IPS-NIHi11 (cell line): ENCODE measurements at regions not wholly inside any gene's neighbourhood (a gene's known extent, or its start where the extent isn't known, plus 50 kb on each side); places are given as distances from the start of the nearest gene placed in this dataset.
A peak's percentile ranks its signal among the peaks of the same experiment; 100 is the strongest.
"Not testable (repeated sequence)": the region's sequence is repeated elsewhere in the genome, so short reads cannot be mapped to it uniquely, and the experiment has no call there.

Source experiments
- DNase-seq: peaks from one replicate; pipeline ENCODE4 v3.0.0; 2012; ENCODE audit warnings: mixed read lengths, low spot score

DNA sequence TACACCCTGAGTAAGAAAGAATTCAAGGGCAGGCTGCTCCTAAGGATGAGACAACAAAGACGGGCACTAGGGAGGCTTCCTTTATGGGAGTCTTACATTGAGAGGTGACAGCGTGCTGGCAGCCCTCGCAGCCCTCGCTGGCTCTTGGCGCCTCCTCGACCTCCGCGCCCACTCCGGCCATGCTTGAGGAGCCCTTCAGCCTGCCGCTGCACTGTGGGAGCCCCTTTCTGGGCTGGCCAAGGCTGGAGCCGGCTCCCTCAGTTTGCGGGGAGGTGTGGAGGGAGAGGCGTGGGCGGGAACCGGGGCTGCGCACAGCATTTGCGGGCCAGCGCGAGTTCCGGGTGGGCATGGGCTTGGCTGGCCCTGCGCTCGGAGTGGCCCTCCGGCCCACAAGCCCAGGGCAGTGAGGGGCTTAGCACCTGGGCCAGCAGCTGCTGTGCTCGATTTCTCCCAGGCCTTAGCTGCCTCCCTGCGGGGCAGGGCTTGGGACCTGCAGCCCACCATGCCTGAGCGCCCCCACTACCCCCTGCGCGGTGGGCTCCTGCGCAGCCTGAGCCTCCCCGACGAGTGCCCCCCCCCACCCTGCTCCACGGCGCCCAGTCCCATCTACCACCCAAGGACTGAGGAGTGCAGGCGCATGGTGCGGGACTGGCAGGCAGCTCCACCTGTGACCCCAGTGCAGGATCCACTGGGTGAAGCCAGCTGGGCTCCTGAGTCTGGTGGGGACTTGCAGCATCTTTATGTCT, 75.3 kb downstream of the BARX1 start:
- not testable (repeated sequence) for DNase-seq

DNA sequence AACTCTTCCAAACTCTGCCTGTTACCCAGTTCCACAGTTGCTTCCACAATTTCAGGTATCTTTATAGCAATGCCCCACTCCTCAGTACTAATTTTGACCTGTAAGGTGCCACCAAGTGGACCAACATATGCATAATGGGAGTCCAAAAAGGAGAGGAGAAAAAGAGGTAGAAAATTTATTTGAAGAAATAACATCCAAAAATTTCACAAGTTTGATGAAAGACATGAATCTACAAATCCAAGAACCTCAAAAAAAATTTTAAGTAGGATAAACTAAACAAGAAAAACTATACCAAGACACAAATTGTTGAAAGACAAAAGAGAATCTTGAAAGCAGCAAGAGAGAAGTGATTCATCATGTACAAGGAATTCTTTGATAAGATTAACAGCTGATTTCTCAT, 79.8 kb downstream of the BARX1 start:
- DNase-seq, result no peak

DNA sequence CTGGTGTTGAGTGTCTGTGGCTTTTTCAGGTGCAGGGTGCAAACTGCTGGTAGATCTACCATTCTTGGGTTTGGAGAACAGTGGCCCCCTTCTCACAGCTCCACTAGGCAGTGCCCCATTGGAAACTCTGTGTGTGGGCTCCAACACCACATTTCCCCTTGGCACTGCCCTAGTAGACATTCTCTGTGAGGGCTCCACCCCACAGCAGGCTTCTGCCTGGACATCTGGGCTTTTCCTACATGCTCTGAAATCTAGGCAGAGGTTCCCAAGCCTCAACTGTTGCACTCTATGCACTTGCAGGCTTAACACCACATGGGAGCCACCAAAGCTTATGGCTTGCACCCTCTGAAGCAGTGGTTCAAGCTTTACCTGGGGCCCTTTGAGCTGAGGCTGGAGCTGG, 80.9 kb downstream of the BARX1 start:
- DNase-seq, result no peak

DNA sequence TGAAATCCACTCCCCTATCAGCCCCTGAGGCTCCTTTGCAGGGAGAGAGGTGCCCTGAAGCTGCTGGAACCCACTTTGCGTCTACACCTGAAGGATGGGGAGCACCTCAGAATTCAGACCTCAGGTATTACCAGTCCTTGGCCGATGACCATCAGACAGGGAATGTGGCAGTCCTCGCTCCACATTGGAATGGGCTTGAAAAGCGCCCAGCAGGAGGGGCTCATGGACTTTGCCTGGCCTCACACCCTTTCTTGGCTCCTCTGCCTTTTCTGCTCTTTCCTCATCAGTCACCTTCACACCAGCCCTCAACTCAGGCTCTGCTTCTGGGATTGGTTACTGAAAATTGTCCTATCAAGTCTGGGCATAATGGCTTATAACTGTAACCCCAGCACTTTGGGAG, 83.9 kb downstream of the BARX1 start:
- no peak for DNase-seq

DNA sequence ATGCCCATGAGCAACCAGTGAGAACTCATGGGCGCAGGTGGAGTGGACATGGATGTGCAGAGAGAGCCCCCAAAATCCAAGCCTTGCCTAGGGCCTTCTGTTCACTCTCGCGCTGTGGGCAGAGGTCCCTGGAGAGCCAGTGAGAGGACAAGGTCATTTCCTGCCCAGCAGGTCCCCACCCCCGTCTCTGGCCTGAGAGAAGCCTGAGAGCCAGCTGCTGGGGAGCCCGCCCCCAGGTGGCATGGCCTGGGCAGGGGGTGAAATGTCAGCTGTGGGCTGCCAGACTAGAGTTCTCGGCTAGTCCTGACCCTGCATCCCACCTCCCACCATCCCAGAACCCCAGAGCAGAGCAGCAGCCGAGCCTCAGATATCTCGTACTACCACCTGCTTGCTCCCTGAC, 85.3 kb downstream of the BARX1 start:
- no peak for DNase-seq

DNA sequence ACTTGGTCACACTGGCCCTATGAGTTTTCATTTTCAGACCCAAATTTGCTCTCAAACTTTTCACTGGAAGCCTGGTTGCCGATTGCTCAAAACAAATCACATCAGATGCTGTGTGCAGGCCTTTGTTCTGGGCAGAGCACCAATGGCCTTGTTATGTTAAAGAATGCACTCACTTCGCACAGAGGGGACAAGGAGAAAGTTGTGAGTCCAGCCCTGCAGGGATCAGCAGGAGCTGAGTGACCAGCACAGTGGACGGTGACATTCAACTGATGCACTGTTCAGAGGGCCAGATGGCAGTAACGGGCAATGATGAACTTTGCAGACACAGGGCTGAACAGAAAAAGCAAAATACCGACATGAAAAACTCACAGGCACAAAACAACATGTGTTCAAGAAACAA, 86.1 kb downstream of the BARX1 start:
- DNase-seq, result no peak

DNA sequence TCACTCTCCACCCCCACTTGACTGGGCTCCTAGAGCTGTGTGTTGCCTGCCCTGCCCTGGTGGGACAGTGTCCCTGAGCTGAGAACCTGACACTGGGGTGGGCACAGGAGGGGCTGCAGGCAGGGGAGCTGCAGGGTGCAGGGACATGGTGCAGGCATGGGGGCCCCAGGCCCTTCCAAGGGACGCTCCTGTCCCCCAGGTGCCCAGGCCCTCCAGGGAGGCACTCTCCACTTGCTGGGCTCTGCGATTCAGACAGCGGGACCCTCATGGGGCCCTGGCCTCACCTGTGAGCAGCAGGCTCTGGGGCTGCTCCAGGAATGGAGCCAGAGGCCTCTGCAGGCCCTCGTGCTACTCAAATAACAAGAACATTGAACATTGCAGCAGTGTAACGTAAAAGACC, 89.4 kb downstream of the BARX1 start:
- no peak for DNase-seq

DNA sequence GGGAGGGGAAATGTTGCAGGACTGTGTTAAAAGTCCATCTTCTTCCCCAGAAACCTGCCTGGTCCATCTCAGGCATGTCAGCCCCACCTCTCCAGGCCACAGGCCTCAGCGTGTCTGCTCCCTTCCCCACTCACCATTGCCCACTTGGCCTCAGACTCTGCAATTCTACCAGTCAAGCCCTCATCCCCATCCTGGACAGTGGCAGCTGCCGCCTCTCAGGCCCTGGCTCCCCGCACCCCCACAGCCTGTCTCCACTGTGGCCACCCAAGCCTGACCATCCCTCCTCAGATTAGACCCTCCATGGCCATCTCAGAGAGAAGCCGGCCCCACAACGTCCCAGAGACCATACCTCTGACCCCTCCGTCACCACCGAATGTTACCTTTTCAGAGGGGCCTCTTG, 89.9 kb downstream of the BARX1 start:
- no peak for DNase-seq

DNA sequence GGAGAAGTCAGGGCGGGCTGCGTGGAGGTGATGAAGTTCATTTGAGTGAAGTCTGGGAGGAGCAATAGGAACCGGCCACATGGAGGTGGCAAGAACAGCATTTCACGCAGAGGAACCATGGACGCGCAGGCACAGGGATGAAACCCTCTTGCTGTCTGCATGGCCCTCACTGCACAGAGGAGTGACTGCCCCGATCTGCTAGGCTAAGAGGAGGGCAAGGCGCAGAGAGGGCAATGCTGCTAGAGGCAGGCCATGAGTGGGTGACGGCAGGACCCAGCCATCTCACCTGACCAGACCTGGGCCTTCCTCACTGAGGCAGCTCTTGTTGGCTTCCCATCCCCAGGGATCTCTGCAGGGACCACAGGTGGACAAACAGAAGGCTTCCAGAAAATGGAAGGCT, 90.3 kb downstream of the BARX1 start:
- DNase-seq, result no peak

DNA sequence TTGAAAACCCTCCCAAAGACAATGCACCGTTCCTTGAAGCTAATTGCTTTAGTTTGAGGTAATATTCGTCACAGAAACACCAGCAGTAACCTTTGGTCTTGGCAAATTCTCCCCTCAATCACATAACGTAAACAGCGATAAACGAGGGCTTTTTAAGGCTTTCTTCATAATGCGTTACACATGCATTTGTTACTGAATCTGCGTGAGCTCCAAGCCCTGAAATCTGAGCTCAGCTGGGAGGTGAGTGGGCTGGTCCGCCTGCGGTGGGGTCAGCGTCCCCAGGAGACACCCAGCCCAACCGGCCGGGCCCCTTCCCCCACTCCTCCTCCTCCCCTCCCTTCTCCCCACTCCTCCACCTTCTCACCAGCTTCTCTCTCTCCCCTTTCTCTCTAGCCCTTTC, 91.1 kb downstream of the BARX1 start:
- no peak for DNase-seq

DNA sequence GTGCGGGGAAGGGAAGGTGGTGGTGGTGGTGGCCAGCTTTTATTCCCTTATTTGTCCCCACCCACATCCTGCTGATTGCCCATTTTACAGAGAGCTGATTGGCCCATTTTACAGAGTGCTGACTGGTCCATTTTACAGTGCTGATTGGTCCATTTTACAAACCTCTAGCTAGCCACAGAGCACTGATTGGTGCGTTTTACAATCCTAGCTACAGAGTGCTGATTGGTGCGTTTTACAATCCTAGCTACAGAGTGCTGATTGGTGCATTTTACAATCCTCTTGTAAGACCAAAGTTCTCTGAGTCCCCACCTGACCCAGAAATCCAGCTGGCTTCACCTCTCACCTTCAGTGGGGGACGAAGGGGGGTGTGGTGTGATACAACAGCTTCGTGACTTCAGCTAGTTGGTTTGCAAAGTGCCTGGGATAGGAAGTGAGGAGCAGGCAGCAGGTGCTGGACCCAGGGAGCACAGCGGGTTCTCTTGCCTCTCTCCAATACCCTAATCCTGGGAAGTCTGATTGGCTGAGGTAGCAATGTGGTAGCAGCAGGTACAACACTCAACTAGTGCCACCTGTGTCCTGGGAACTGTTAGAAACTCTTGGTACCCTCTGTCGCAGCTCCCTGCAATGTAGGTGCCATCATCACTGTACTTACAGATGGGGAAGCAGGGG, 92.1 kb downstream of the BARX1 start:
- DNase-seq, result no peak

DNA sequence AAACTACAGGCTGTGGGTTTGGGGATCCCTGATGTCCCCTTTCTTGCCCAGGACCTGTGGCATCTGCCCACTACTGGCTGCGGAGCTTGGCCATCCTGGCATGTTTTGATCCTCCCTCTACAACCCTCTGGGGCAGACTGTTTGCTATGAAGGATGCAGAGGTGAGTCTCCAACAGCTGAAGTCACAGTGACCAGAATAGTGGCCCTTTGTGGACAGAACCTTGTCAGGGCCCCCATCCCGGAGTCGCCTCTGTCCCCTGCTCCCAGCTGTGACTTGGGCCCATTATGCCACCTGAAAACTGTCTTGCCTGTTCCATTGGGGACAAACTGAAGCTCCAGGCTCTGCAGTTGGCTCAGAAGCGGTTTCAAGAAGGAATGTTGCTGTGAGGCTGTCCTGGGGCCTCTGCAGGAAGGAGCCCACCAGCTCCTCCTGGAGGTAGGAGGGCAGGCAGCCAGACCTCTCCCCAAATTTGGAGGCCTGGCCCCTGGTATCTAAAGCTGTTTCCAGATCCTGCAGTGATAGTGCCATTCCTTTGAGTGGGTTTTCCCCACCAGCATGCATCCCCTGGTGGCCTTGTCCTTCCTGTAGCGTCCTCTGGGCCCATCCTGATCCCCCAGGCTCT, 93.3 kb downstream of the BARX1 start:
- DNase-seq, result peak; percentile 55

DNA sequence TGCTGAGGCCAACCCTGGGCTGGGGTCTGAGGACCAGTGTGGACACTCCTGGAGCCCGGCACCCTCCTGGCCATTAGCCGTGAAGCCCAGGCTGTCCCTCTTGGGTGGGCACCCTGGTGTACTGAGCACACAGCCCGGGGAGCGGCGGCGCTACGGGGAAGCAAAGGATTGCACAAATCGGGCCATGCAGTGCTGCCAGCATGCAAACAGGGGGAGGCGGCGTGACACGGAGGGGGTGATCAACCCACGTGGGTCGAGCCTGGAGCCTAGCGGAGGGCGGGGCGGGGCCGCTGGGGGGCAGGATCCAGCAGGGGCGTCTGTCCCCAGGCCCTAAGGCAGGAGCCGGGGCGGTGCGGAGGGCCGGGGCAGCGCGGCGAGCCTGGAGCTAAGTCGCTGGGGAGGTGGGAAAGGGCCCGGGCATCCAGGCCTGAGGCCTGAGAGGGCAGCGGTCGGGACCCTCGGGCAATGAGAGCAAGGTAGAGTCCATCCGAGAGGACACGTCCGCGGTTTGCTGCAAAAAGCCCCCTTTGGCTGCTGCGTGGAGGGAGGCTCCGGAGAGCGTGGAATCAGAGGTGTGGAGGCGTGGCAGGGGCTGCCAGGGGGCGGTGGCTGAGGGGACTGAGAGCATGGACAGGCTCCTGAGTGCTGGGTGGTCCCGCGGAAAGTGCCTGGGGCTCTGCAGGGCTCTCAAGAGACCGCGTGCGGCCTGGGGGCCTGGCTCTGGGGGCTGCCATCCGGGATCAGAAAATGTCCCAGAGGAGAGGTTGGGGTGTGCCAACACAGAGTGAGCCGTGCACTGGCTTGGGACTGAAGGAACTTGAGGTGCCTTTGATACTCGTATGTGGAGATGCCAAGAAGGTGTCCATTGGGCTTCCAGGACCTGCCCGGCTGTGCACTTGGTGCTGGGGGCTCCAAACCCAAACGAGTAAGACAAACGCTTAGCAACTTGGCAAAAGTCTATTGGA, 94.2 kb downstream of the BARX1 start:
- no peak for DNase-seq

DNA sequence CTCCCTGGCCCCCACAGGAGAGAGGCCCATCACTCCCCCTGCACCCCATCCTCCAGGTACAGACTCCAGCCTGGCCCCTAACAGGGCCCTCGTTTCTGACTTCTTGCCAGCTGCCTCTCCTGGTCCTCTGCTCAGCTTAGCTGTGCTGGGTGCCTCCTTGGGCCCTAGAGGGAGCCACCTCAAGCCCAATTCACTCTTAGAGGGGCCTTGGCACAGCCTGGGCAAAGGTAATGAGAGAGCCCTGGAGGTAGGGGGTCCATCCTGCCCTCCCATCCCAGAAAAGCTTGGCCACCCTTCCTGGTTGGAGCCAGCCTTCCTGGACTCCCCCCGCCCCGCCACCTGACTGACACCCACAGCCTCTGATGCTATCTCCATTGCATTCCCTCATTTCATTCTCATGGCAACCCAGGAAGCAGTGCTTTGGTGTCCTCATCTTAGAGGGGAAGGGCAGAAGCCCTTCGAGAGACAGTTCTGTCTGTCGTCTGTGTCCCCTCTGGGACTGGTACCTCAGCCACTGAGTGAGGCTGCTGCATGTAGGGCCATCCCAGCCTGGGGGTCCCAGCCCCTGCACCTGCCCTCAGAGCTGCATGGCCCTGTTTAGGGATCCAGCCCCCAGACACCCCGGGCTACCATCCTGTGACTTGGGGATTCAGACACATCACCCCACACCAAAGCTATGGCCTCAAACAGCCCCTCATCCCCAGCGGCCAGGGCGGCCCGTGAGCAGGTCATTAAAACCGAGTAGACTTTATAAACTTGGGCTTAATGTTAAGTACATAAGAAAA, 95.5 kb downstream of the BARX1 start:
- DNase-seq, result no peak

DNA sequence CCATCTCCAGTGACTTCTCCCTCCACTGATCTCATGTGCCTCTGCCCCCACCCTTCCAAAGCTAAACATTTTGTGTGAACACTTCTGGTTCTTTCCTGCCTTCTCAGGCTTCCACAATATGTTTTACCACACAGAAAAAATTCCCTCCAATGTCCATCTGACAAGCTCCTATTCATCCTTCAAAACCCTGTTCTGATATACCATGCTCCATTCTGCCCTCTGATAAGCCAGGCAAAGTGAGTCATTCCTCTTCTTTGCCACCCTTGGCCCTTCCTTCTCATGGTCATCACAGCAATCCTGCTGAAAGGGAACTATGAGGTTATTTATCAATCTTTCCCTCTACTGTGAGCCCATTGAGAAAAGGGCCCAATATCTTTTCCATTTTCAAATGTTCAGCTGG, 97.6 kb downstream of the BARX1 start:
- DNase-seq, result no peak

DNA sequence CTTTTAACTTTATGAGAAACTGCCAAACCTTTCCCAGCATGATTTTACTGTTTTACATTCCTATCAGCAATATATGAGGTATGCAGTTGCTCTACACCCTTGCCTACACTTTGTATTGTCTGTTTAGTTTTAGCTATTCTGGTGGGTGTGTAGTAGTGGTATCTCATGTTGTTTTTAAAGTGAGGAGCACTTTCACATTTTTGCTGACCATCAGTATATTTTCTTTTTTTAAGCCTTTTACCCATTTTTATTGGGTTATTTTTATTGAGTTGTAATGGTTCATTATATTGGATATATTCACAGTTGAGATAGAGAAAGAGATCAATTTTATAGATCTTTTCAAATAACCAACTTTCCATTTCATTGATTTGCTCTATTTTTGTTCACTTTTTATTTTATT, 102.4 kb downstream of the BARX1 start:
- no peak for DNase-seq

DNA sequence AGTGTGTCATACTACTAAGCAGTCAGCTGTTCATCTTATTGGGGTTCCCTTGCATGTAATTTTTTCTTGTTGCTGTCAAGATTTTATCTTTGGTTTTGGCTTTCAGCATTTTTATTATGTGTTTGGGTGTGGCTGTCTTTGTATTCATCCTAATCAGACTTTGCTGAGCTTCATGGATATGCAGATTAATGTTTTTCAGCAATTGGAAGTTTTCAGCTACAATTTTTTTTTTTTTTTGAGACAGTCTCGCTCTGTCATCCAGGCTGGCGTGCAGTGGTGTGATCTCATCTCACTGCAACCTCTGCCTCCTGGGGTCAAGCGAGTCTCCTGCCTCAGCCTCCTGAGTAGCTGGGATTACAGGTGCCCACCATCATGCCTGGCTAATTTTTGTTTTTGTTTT, 108.8 kb downstream of the BARX1 start:
- no peak for DNase-seq

DNA sequence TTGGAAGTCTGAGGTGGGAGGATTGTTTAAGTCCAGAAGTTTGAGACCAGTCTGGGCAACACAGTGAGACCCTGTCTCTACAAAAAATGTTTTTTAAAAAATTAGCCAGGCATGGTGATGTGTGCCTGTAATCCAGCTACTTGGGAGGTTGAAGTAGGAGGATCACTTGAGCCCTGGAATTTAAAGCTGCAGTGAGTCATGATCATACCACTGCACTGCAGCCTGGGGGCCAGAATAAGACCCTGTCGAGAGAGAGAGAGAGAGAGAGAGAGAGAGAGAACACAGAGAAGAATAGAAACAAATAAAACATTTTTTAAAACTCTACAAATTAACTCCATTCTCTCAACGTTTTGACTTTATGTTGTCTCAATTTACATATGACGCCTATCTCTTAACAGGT, 111.8 kb downstream of the BARX1 start:
- DNase-seq, result no peak

DNA sequence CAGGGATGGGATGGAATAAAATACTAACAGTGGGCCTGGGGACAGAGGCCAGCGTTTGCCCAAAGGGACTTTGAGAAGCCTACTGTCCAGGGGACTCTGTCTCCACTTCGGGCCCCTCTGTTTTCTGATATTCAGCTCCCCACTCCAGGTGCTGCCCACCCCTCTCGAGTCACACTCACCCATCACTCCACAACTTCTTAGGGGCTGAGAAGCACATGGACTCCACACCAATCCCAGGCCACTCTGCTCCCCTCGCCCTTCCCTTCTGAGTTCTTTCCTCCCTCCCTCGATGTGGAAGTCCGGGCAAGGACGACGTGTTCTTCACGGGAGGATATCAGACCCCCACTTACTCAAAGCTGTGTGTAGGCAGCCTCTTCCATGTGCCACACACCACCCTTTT, 124.5 kb downstream of the BARX1 start:
- peak; percentile 1 for DNase-seq

DNA sequence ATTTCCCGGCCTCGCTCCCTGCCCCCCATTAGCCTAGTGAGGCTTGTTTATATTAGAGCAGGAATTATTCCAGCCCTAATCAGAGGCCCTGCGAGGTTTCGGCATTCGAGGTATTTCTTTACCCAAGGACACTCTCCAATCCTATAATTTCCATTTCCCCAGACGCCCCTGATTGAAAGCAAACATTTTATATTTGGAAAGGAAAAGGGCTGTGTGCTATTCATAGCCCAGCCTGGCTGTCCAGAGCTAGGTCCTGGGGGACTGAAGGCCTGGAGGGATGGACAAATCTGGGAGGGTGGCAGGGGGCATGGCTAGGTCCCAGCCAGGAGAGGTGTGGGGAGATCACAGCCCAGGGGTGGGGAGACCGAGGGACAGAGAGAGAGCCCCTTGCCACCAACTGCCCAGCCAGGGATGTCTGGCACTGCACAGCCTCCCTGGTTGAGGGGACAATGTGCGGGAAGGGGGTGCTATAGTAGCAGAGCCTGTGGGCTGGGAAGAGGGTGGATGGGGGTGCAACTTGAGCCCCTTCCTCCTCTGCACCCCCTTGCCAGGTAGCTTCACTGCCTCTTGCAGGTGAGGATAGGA, 125.1 kb downstream of the BARX1 start:
- DNase-seq, result no peak
